GM12872 (cell line): ENCODE measurements at regions not wholly inside any gene's neighbourhood (a gene's known extent, or its start where the extent isn't known, plus 50 kb on each side); places are given as distances from the start of the nearest gene placed in this dataset.

ENCODE experiments used
- CTCF ChIP-seq: IDR thresholded peaks from 3 replicates; pipeline ENCODE4 v1.5.1; 2011; ENCODE audit warnings: low read depth, mild to moderate bottlenecking, low read length, moderate library complexity; ENCODE audit not compliant: insufficient read depth

- no peak for TF ChIP-seq CTCF
Observed at GRCh38 chr2:5052905-5053304, 639.3 kb upstream of the SOX11 start.

GRCh38 chr2:5057891-5058351 lies 634.3 kb upstream of the SOX11 start:
- TF ChIP-seq CTCF = no peak

GRCh38 chr2:5060956-5061355 lies 631.2 kb upstream of the SOX11 start:
- no peak for TF ChIP-seq CTCF

GRCh38 chr2:5064687-5065086 lies 627.5 kb upstream of the SOX11 start:
- TF ChIP-seq CTCF = no peak

- no peak for TF ChIP-seq CTCF
Observed at GRCh38 chr2:5067816-5068215, 624.4 kb upstream of the SOX11 start.

- no peak for TF ChIP-seq CTCF
Observed at GRCh38 chr2:5070257-5070656, 621.9 kb upstream of the SOX11 start.

GRCh38 chr2:5074733-5075132 lies 617.5 kb upstream of the SOX11 start:
- no peak for TF ChIP-seq CTCF

- TF ChIP-seq CTCF = no peak
Observed at GRCh38 chr2:5076599-5076998, 615.6 kb upstream of the SOX11 start.
